HT-29 (cell line): ENCODE measurements at regions not wholly inside any gene's neighbourhood (a gene's known extent, or its start where the extent isn't known, plus 50 kb on each side); places are given as distances from the start of the nearest gene placed in this dataset.
"Not testable (repeated sequence)": the region's sequence is repeated elsewhere in the genome, so short reads cannot be mapped to it uniquely, and the experiment has no call there.

Source experiments
- DNase-seq: peaks from one replicate; pipeline ENCODE4 v3.0.0-alpha.2; 2015; ENCODE audit warnings: low spot score

GRCh38 chr9:22838266-22838665 is 391.6 kb downstream of the DMRTA1 start:
- DNase-seq: no peak

DNA sequence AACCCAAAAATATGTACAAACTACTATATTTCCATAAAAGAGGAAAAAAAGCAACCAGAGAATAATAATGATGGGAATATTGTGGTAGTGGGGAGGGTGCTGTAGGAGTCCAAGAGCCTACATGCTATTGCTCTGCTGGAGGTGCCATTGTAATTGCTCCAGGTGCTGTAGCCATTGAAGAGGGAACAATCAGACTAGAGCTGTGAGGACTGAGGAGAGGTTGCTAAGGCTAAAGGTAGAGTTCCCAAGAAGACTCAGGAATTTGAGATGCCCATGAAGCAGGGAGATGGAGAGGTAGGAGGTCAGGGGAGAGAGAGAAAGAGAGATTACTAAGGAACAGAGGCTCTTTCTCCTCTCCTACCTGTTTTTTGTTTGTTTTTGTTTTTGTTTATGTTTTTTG is 394.0 kb downstream of the DMRTA1 start:
- no peak for DNase-seq

GRCh38 chr9:22845243-22845642 is 398.6 kb downstream of the DMRTA1 start:
- not testable (repeated sequence) for DNase-seq

GRCh38 chr9:22855980-22856379 is 409.4 kb downstream of the DMRTA1 start:
- no peak for DNase-seq

DNA sequence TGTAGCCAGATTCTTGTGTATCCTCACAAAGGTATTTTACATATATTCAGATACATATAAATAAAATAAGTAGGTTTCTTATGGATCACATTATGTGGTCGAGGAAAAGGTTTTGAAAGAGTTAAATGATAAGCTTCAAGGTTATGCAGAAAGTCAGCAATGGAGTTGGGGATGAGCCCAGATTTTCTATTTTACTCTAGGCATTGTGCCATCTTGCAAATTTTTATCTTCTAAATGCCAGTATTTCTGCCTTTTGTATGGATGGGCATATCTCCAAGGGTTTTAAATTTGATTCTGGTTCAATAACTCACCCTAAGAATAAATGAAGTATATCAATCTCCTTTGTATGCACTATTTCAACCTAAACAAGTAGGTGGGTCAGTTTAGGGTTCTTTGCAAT is 410.7 kb downstream of the DMRTA1 start:
- no peak for DNase-seq

GRCh38 chr9:22863106-22863505 is 416.5 kb downstream of the DMRTA1 start:
- DNase-seq: no peak

- no peak for DNase-seq
Observed at GRCh38 chr9:22863736-22864135, 417.1 kb downstream of the DMRTA1 start.

GRCh38 chr9:22893196-22893843 is 446.7 kb downstream of the DMRTA1 start:
- DNase-seq: no peak

DNA sequence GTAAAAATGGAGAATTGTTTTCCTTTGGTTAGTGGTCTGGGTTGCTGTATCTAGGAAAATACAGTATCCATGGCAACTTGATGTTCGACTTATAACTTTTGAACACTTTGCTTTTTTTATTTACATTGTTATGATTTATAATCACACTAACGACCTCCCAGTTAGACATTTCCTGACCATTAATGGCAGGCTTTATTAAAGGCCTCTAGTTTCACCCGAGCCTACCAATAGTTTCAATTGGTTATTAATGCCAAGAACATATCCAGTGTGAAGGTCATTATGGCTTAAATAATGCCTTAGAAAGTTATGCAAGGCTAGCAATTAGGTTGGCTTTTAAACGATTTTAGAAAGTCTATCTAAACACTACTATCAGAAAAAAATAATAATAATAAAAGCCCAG is 452.0 kb downstream of the DMRTA1 start:
- DNase-seq: no peak

DNA sequence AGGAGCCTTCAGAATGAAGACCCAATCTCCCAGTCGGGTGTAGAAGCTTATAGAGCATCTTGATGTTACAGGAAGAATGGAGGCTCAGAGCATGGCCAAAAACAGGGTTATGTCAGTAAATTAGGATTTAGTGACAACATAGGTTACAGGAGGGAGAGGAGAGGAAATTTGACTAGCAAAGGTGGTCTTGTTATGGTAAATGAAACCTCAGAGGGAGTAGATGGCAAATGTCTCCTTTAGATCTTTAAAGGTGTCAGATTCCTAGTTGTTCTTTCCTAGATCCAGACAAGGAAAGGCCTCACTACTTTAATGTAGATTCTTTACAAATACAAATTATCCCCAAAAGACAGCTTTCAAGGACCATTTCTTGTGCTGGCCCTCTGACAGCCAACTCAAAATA is 465.0 kb downstream of the DMRTA1 start:
- DNase-seq: no peak

GRCh38 chr9:22913026-22913425 is 466.4 kb downstream of the DMRTA1 start:
- DNase-seq: no peak

- DNase-seq: no peak
Observed at GRCh38 chr9:22913518-22913917, 466.9 kb downstream of the DMRTA1 start.

DNA sequence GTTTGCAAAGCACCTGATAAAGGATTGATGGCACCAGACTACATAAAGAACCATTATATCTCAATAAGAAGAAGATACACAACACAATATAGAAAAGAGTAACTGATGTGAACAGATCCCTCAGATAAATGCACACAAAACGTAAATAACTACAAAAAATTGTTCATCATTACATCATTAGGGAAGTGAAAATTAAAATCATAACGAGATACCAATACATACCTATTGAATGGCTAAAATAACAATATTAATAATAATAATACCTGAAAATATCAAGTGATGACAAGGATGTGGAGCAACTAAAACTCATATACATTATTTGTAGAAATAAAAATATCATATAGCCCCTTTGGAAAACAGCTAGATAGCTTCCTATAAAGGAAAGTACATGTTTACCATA is 469.5 kb downstream of the DMRTA1 start:
- DNase-seq: no peak

GRCh38 chr9:22919423-22919822 is 472.8 kb downstream of the DMRTA1 start:
- no peak for DNase-seq

- no peak for DNase-seq
Observed at GRCh38 chr9:22921742-22922141, 475.1 kb downstream of the DMRTA1 start.

- DNase-seq: no peak
Observed at GRCh38 chr9:22922222-22922621, 475.6 kb downstream of the DMRTA1 start.

DNA sequence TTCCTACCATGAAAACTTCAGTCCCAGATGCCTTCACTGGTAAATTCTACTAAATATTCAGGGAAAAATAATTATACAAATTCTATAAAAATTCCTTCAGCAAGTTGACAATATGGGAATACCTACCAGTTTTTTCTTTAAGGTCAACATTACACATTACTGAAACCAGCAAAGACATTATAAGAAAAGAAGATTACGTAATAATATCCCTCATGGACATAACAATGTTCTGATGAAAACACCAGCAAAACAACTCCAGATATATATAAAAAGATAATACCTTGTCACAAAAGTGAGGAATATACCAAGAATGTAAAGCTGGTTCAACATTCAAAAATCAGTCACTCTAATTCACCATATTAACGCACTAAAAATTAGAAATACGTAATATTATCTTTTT is 507.9 kb downstream of the DMRTA1 start:
- DNase-seq: no peak

DNA sequence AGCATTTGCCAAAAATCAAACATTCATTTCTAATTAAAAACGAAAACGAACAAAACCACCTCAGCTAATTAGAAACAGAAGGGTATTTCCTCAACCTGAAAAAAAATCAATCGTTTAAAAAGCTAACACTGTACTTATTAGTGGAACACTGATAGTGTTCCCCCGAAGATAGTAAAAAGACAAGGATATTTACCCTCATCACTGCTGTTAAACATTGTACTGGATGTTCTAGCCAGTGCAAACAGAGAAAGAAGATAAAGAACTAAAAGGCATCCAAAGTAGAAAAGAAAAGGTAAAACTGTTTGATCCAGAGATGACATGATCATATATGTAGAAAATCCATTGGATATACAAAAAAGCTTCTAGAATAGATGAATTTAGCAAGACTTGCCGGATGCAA is 508.3 kb downstream of the DMRTA1 start:
- no peak for DNase-seq

DNA sequence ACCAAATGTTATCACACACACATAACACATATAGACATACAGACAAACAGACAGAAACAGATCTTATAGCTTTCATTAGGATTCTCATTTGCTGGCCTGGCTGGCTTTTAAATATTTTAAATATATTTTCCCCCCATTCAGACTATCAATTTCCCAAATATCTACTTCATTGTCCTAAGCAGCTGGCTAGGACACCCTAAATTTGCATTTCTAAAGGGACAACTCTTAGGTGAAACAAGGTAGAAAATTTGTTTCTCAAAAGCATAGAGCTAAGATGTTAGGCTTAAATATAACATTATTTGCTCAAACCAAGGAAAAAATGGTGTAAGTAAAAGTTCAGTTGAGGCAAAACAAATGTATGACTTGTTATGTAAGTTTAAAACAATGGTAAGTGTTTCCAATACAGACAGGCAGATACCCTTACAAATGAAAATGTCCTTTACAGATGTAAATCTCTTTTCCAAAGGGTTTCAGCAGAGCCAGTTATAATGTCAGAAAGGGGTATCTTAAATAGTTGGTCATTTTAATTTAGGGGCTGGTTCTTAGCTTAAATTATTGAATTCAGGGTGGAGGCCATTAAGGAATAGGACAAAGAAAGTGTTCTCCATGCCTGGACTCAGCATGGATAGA is 522.8 kb downstream of the DMRTA1 start:
- DNase-seq: no peak

DNA sequence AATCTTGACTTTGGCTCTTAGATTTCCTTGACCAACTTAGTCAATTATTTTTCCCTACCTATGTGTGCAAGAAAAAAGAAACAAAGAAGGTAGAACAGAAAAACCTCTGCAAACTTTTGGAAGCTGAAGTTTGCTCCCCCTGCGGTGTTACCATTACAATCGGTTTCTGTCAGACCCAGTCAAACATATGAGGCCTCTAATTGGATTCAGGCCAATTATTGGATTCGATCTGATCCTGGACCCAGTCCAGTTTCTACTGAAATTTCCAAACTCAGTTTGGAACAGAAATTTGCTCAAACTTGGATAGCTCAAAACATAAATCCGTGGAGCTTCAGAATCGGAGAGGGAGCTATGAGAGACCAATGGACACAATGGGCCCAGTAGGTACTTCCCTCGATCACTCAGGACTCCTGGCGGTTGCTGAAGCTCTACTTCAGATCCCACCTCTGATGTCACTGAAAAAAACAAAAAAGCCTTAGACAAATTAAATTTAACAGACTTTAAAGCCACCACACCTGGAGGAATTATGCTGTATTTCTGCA is 523.9 kb downstream of the DMRTA1 start:
- no peak for DNase-seq

GRCh38 chr9:22975951-22976350 is 529.3 kb downstream of the DMRTA1 start:
- DNase-seq: no peak

GRCh38 chr9:22976454-22976853 is 529.8 kb downstream of the DMRTA1 start:
- no peak for DNase-seq

DNA sequence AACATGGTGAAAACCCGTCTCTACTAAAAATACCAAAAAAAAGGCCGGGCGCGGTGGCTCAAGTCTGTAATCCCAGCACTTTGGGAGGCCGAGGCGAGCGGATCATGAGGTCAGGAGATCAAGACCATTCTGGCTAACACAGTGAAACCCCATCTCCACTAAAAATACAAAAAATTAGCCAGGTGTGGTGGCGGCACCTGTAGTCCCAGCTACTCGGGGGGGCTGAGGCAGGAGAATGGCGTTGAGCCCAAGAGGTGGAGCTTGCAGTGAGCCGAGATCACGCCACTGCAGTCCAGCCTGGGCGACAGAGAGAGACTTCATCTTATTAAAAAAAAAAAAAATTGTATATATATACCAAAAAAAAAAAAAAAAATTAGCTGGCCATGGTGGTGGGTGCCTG is 533.8 kb downstream of the DMRTA1 start:
- DNase-seq: not testable (repeated sequence)
